GM19463 (cell line): ENCODE measurements at regions not wholly inside any gene's neighbourhood (a gene's known extent, or its start where the extent isn't known, plus 50 kb on each side); places are given as distances from the start of the nearest gene placed in this dataset.
"Not testable (repeated sequence)": the region's sequence is repeated elsewhere in the genome, so short reads cannot be mapped to it uniquely, and the experiment has no call there.

ENCODE experiments used
- ATAC-seq: cut with Tn5 transposase; IDR thresholded peaks from one replicate; pipeline ENCODE4 v1.9.1; 2021; ENCODE audit warnings: mild to moderate bottlenecking, moderate library complexity; ENCODE audit not compliant: unreplicated experiment

DNA sequence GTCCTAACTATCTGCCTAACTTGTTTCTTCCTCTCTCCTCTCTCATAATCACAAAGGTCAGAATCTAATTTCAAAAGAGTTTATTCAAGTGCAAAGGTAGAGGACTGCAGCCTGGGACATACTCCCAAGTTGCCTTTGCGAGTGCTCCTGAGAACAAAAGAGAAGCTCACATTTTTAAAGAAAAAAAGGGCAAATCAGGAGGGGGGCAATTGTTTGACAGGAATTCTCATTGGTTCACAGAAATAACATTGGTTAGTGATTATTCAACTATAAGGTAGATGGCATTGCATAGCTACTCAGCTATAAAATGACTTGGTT, 108.1 kb upstream of the RAI14 start:
- no peak for ATAC-seq

DNA sequence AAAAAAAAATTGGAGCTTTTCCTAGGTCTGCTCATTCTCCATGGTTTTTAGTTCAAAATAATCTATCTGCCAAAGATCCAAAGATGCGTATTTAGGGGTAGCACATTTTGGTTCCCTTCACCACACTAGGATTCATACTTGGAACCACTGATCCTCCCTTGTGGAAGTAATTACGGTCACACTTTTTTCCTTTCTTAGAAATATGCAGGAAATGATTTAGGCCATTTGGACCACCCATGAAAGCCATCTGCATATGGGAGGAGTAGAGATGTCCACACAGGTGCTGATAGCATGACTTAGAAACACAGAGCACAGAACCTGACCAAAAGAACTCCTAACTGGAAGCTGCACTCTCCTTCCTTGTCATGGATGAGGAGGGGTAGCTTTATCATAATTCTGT, 105.9 kb upstream of the RAI14 start:
- ATAC-seq, result no peak

- no peak for ATAC-seq
Observed at GRCh38 chr5:34550964-34551363, 105.2 kb upstream of the RAI14 start.

GRCh38 chr5:34551911-34552433, 104.2 kb upstream of the RAI14 start:
- ATAC-seq, result no peak

- no peak for ATAC-seq
Observed at GRCh38 chr5:34552686-34553085, 103.4 kb upstream of the RAI14 start.

- no peak for ATAC-seq
Observed at GRCh38 chr5:34553581-34553980, 102.5 kb upstream of the RAI14 start.

DNA sequence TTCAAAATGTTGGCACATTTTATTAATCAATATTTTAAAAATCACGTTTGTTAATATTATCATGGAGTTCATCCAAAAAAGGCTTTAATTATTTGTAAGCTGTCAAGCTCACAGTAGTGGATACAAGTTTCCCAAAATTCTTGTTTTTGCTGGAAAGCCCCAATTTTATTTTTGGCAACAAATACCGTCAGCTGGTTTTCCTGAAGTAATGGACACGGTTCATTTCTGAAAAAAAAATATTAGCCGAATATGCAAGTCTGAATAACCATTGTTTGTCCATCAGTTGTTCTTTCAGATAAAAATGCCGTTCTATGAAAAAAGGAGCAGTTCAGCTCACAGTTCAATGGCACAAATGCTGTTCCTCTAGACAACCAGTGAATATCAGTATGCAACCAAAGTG, 101.5 kb upstream of the RAI14 start:
- no peak for ATAC-seq

DNA sequence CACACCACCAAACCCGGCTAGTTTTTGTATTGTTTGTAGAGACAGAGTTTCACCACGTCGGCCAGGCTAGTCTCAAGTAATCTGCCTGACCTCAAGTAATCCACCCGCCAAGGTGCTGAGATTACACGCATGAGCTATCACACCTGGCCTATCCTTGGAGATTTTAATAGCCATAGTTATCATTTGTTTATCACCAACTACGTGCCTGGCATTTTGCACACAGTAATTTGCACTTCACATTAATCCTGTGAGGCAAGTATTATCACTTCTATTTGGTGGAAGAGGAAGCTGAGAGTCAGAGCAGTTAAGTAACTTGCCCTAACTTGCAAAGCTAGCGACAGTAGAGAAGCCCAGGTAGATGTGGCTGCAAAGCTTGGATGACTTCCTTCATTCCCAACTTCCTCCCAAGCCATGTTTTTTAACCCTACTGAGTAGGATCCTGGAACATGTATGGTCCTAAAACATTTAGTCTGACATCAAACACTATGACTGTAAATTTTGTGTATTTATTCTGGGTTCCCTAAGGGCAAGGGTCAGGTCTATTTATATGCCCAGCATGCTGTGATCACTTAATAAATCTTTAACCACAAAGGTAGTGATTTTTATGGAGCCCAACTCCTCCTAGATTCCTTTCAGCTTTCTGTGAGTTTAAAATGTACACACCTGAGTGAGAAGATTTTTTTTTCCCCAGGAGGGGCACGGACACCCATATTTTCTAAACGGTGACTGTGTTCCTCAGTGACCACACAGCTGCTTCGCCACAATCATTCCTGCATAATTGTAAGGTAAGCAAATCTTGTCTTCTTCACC, 100.2 kb upstream of the RAI14 start:
- no peak for ATAC-seq

- no peak for ATAC-seq
Observed at GRCh38 chr5:34556509-34556782, 99.7 kb upstream of the RAI14 start.

DNA sequence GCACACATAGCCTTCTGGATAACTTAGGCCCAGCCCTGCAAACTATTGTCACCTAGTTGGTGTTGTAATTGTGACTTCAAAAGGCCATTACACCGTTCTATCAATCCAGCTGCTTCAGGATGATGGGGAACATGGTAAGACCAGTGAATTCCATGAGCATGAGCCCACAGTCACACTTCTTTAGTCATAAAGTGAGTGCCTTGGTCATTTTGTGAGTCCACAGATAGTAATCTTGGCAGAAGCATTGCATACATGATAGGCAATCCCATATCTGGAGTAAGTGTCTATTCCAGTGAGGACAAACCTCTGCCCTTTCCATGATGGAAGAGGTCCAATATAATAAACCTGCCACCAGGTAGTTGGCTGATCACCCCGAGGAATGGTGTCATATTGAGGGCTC, 94.5 kb upstream of the RAI14 start:
- not testable (repeated sequence) for ATAC-seq

DNA sequence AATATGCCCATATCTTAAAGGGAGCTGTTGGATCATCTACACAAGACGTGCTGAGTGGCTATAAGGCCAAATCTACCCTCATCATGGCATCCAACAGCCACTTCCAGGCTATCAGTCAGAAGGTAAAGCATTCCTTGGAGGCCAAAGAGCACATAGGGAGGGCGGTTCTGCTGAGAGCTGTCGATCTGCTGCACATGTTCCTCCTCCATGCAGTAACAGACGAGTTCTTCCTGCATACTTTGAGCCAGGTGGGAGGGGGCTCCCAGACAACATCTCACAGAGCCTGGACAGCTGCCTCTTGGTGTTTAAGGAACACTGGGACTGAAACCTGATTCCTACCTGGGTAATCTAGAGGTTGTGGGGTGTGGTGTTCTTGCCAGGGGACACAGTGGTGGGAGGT, 93.3 kb upstream of the RAI14 start:
- ATAC-seq, result no peak

- ATAC-seq, result no peak
Observed at GRCh38 chr5:34563269-34563668, 92.9 kb upstream of the RAI14 start.

GRCh38 chr5:34563931-34564709, 92.0 kb upstream of the RAI14 start:
- no peak for ATAC-seq

DNA sequence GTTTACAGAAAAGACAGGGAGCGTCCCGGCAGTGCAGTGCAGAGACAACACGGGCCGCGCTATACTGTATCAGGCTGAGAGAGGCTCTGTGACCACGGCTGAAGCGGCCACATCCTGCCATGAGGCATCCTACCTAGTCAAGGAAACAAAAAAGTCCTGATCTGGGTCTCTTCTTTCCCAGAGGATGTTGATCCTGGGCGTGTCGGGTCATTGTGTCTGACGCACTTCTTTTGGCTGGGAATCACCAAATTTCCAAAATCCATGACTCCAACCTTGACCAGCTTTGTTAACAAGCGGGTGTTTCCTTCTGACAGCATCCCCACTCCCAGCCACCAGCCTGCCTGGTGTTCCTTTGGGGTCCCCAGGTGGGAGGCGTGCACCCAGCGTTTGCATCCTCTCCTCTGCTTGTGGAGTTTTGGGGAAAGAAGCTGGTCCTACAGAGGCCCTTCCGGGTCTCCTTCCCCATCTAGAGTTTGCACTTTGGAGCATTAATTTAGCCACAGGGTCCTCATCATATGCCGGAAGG, 91.4 kb upstream of the RAI14 start:
- no peak for ATAC-seq

- ATAC-seq, result no peak
Observed at GRCh38 chr5:34570143-34570542, 86.0 kb upstream of the RAI14 start.

- ATAC-seq, result no peak
Observed at GRCh38 chr5:34570721-34571676, 85.1 kb upstream of the RAI14 start.

DNA sequence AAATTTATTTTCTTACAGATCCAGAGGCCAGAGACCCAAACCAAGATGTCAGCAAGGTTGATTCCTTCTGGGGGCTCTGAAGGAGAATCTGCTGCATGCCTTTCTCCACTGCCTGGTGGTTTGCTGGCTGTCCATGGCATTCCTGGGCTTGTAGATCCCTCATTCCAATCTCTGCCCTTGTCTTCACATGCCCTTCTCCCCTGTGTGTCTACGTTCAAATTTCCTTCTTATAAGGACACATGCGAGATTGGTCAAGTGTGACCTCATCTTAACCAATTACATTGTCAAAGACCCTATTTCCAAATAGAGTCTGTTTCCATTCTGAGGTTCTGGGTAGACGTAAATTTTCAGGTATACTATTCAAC, 84.5 kb upstream of the RAI14 start:
- no peak for ATAC-seq

DNA sequence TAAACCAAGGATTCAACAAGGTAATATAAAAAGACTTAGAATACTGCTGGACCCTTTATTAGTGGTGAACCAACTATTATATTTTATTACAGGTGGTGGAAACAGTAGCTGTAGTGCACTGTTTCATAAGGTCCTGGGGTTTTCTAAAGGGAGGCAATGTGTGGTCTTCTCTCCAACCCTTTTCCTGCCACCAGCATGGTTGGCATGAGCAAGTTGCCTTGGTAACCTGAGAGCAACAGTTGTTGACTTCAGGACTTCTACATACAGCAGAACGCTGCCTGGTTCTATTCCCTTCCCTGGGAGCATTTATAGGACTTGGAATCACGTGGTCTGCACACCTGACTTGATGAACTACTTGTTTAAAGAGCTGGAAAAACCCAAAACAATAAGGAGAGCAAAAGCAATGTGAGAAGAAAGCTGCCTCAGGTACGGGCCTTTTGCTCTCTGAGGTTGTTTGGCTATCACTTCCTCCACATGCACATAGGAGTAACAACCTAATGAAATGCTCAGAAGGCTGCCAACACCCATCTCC, 81.1 kb upstream of the RAI14 start:
- ATAC-seq, result no peak

- ATAC-seq, result no peak
Observed at GRCh38 chr5:34576891-34577666, 79.0 kb upstream of the RAI14 start.

GRCh38 chr5:34578962-34579361, 77.2 kb upstream of the RAI14 start:
- no peak for ATAC-seq
